ENCODE measurements at regions not wholly inside any gene's neighbourhood (a gene's known extent, or its start where the extent isn't known, plus 50 kb on each side); places are given as distances from the start of the nearest gene placed in this dataset.

GRCh38 chr5:44974813-44975212 is 166.1 kb downstream of the MRPS30 start:
- in situ Hi-C loops (cut with MboI; ENCODE audit: low sequenced_read_pairs in 4 of 4) (no loop called here), intact Hi-C loops (cut with DNase I; ENCODE audit: low total_unique reads) (no loop called here)
- Histone ChIP-seq H3K27ac (no peak overlapping the region), H3K4me3 (no peak overlapping the region), H3K27me3 (no peaks in the 10 kb centered on the region), H3K9me3 (no peaks in the 10 kb centered on the region), H3K36me3 (no peaks in the 10 kb centered on the region), H3K4me1 (no peaks in the 10 kb centered on the region)
- DNase-seq = no peak
- TF ChIP-seq POLR2A (IDR thresholded peaks at IDR 0.05) = no peak
- TF ChIP-seq, protein P1, sequence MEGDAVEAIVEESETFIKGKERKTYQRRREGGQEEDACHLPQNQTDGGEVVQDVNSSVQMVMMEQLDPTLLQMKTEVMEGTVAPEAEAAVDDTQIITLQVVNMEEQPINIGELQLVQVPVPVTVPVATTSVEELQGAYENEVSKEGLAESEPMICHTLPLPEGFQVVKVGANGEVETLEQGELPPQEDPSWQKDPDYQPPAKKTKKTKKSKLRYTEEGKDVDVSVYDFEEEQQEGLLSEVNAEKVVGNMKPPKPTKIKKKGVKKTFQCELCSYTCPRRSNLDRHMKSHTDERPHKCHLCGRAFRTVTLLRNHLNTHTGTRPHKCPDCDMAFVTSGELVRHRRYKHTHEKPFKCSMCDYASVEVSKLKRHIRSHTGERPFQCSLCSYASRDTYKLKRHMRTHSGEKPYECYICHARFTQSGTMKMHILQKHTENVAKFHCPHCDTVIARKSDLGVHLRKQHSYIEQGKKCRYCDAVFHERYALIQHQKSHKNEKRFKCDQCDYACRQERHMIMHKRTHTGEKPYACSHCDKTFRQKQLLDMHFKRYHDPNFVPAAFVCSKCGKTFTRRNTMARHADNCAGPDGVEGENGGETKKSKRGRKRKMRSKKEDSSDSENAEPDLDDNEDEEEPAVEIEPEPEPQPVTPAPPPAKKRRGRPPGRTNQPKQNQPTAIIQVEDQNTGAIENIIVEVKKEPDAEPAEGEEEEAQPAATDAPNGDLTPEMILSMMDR (IDR thresholded peaks at IDR 0.05 in 4 of 5, conservative IDR thresholded peaks at IDR 0.05 in 1 of 5) = no peak
- ATAC-seq = no peak

DNA sequence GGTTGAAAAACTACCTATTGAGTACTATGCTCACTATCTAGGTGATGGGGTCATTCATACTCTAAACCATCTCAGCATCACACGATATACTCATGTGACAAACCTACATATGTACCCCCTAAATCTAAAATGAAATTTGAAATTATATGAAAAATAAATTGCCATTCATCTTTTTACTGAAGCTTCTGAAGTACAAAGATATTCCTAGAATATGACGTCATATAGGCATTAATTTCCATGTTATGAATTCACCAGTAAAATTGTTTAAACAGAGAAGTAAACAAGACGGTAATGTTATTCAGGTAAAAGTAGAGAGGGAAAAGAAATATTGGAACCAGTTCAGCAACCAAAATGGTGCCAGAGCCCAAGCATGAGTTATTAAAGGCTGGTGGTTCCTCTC is 173.0 kb downstream of the MRPS30 start:
- no peaks in the 10 kb centered on the region for H3K9me3 ChIP-seq
- ATAC-seq = no peak

DNA sequence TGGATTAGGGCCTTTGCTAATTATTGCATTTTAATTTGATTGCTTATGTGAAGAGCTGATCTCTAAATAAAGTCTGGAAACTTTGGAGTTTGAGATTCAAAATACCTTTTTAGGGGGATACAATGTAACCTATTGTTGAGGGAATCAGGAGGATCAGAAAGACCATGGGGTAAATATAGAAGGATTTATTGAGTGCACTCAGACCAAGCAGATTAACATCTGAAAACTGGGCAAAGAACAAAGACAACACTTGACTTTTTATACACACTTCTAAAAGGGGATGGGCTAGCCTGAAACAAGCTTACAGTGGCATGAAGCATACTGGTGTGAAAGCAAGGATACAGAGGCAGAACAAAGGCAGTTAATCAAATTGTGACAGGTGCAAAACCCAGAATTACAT is 174.3 kb downstream of the MRPS30 start:
- DNase-seq (no peak), ATAC-seq (no peak)
- TF ChIP-seq, protein P1 (IDR thresholded peaks at IDR 0.05 in 4 of 5, conservative IDR thresholded peaks at IDR 0.05 in 1 of 5) = no peak
- no peak for TF ChIP-seq POLR2A (IDR thresholded peaks at IDR 0.05)
- Histone ChIP-seq H3K27ac (no peak overlapping the region), H3K9me3 (no peaks in the 10 kb centered on the region), H3K4me1 (no peaks in the 10 kb centered on the region), H3K36me3 (no peaks in the 10 kb centered on the region), H3K4me3 (no peak overlapping the region), H3K27me3 (no peaks in the 10 kb centered on the region)
- in situ Hi-C loops (cut with MboI; ENCODE audit: low sequenced_read_pairs in 4 of 4) = no loop called here
- intact Hi-C loops (cut with DNase I; ENCODE audit: low total_unique reads) = no loop called here

More for the DNA sequence above, 173.0 kb downstream of the MRPS30 start:
- intact Hi-C loops (cut with DNase I; ENCODE audit: low total_unique reads) = no loop called here
- TF ChIP-seq, protein P1 (IDR thresholded peaks at IDR 0.05 in 4 of 5, conservative IDR thresholded peaks at IDR 0.05 in 1 of 5) = no peak
- H3K27ac ChIP-seq = no peak overlapping the region
- DNase-seq = no peak
- no peaks in the 10 kb centered on the region for H3K27me3 ChIP-seq
- H3K36me3 ChIP-seq = no peaks in the 10 kb centered on the region
- in situ Hi-C loops (cut with MboI; ENCODE audit: low sequenced_read_pairs in 4 of 4) = no loop called here
- no peaks in the 10 kb centered on the region for H3K4me1 ChIP-seq
- H3K4me3 ChIP-seq = no peak overlapping the region

- ATAC-seq = no peak
- in situ Hi-C loops (cut with MboI; ENCODE audit: low sequenced_read_pairs in 4 of 4) = no loop called here
- H3K9me3 ChIP-seq = no peaks in the 10 kb centered on the region
These were observed 178.3 kb downstream of the MRPS30 start for GRCh38 chr5:44987026-44987425.

GRCh38 chr5:44991693-44992092 is 182.9 kb downstream of the MRPS30 start:
- no peak for ATAC-seq

More at GRCh38 chr5:44987026-44987425, 178.3 kb downstream of the MRPS30 start:
- no peak overlapping the region for H3K4me3 ChIP-seq
- TF ChIP-seq, protein P1 (IDR thresholded peaks at IDR 0.05 in 4 of 5, conservative IDR thresholded peaks at IDR 0.05 in 1 of 5) = no peak
- no peak for TF ChIP-seq POLR2A (IDR thresholded peaks at IDR 0.05)
- DNase-seq = no peak
- H3K27ac ChIP-seq = no peak overlapping the region
- H3K27me3 ChIP-seq = no peaks in the 10 kb centered on the region
- no peaks in the 10 kb centered on the region for H3K4me1 ChIP-seq
- H3K36me3 ChIP-seq = no peaks in the 10 kb centered on the region
- intact Hi-C loops (cut with DNase I; ENCODE audit: low total_unique reads) = no loop called here

More at GRCh38 chr5:44991693-44992092, 182.9 kb downstream of the MRPS30 start:
- in situ Hi-C loops (cut with MboI; ENCODE audit: low sequenced_read_pairs in 4 of 4) = no loop called here
- no peak for TF ChIP-seq POLR2A (IDR thresholded peaks at IDR 0.05)
- TF ChIP-seq, protein P1 (IDR thresholded peaks at IDR 0.05 in 4 of 5, conservative IDR thresholded peaks at IDR 0.05 in 1 of 5) = no peak
- intact Hi-C loops (cut with DNase I; ENCODE audit: low total_unique reads) = no loop called here
- H3K4me1 ChIP-seq = no peaks in the 10 kb centered on the region
- no peak for DNase-seq
- H3K9me3 ChIP-seq = no peaks in the 10 kb centered on the region
- H3K27ac ChIP-seq = no peak overlapping the region
- H3K27me3 ChIP-seq = no peaks in the 10 kb centered on the region
- H3K36me3 ChIP-seq = no peaks in the 10 kb centered on the region
- no peak overlapping the region for H3K4me3 ChIP-seq

Data from gastrocnemius medialis (tissue), 4 donors.